PC-3 (cell line): ENCODE measurements at regions not wholly inside any gene's neighbourhood (a gene's known extent, or its start where the extent isn't known, plus 50 kb on each side); places are given as distances from the start of the nearest gene placed in this dataset.
"Not testable (repeated sequence)": the region's sequence is repeated elsewhere in the genome, so short reads cannot be mapped to it uniquely, and the experiment has no call there.

Source experiments
- EZH2 ChIP-seq: fragments of 300-600 bp; sonication (generic); IDR thresholded peaks from one replicate; pipeline ENCODE4 v1.6.1; 2017; ENCODE audit warnings: antibody characterized with exemption, mild to moderate bottlenecking, low read length; ENCODE audit not compliant: unreplicated experiment
- TF ChIP-seq, protein P1 (sequence below): fragments of 300-600 bp; sonication (generic); conservative IDR thresholded peaks from 2 replicates; pipeline ENCODE4 v1.5.1; 2017; ENCODE audit warnings: antibody characterized with exemption, low read depth, mild to moderate bottlenecking, low read length

DNA sequence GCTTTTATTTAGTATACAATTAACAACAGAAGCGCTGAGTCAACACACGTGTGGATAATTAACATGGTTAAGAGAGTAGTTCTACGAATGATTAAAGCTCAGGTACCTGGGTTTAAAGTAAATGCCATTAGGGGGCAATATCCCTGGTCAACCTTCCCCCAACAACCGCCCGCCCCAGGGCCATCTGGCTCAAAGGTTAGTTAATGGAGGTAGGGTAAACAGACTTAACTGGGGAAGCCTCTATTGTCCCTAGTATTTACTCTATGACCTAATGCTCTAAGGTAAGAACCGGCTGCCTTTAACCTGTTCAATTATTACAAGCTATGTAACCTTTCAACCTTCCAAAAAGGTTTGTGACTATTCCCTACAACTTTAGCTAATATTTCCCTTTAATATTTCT, 90.7 kb downstream of the CPXCR1 start:
- TF ChIP-seq, protein P1, sequence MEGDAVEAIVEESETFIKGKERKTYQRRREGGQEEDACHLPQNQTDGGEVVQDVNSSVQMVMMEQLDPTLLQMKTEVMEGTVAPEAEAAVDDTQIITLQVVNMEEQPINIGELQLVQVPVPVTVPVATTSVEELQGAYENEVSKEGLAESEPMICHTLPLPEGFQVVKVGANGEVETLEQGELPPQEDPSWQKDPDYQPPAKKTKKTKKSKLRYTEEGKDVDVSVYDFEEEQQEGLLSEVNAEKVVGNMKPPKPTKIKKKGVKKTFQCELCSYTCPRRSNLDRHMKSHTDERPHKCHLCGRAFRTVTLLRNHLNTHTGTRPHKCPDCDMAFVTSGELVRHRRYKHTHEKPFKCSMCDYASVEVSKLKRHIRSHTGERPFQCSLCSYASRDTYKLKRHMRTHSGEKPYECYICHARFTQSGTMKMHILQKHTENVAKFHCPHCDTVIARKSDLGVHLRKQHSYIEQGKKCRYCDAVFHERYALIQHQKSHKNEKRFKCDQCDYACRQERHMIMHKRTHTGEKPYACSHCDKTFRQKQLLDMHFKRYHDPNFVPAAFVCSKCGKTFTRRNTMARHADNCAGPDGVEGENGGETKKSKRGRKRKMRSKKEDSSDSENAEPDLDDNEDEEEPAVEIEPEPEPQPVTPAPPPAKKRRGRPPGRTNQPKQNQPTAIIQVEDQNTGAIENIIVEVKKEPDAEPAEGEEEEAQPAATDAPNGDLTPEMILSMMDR = not testable (repeated sequence)
- not testable (repeated sequence) for TF ChIP-seq EZH2
